ENCODE measurements at regions not wholly inside any gene's neighbourhood (a gene's known extent, or its start where the extent isn't known, plus 50 kb on each side); places are given as distances from the start of the nearest gene placed in this dataset.

GRCh38 chr12:68102731-68103130 is 56.8 kb downstream of the IFNG start:
- Histone ChIP-seq H3K4me1 (peaks cover 11% of the 10 kb centered on the region), H3K36me3 (ENCODE audit: control insufficient read depth, insufficient read depth, low read length) (no peaks in the 10 kb centered on the region), H3K27me3 (replicated peaks; ENCODE audit: control insufficient read depth, insufficient read depth, low read length) (no peaks in the 10 kb centered on the region), H3K9me3 (no peaks in the 10 kb centered on the region), H3K4me3 (ENCODE audit: low read depth, low read length) (no peak overlapping the region)
- no peak for TF ChIP-seq CTCF (IDR thresholded peaks at IDR 0.05; ENCODE audit: insufficient read depth in 1 of 2, low read depth in 1 of 2, low read length in 1 of 2, severe bottlenecking in 1 of 2, unreplicated experiment in 1 of 2)
- Mint-ChIP-seq H3K27me3 (ENCODE audit: insufficient read depth, unreplicated experiment) (no peaks in the 10 kb centered on the region), H3K36me3 (ENCODE audit: insufficient read depth, unreplicated experiment) (peaks cover 5% of the 10 kb centered on the region), H3K4me3 (ENCODE audit: unreplicated experiment) (no peak overlapping the region), H3K4me1 (ENCODE audit: low read depth, unreplicated experiment) (peaks cover 11% of the 10 kb centered on the region), H3K9me3 (ENCODE audit: unreplicated experiment) (peaks cover 9% of the 10 kb centered on the region), H3K27ac (ENCODE audit: unreplicated experiment) (no peak overlapping the region)
- intact Hi-C loops (cut with micrococcal nuclease; ENCODE audit: unreplicated experiment) = loop anchor here (2.0 kb wide), 1 partner anchor 28 kb away; no protein-coding TSS in a partner anchor
- ChIA-PET CTCF (no interaction called here), POLR2A (no interaction called here)
- no peak for DNase-seq
- BruUV-seq (replicated peaks) = no TSS peak

GRCh38 chr12:68102163-68102562 is 57.4 kb downstream of the IFNG start:
- CTCF ChIA-PET = no interaction called here

GRCh38 chr12:68100241-68100640 is 59.3 kb downstream of the IFNG start:
- Mint-ChIP-seq H3K4me3 (ENCODE audit: unreplicated experiment) (no peak overlapping the region), H3K27me3 (ENCODE audit: insufficient read depth, unreplicated experiment) (no peaks in the 10 kb centered on the region), H3K27ac (ENCODE audit: unreplicated experiment) (no peak overlapping the region), H3K4me1 (ENCODE audit: low read depth, unreplicated experiment) (peaks cover 11% of the 10 kb centered on the region), H3K36me3 (ENCODE audit: insufficient read depth, unreplicated experiment) (peaks cover 5% of the 10 kb centered on the region), H3K9me3 (ENCODE audit: unreplicated experiment) (peaks cover 9% of the 10 kb centered on the region)
- intact Hi-C loops (cut with micrococcal nuclease; ENCODE audit: unreplicated experiment) = no loop called here
- no peaks in the 10 kb centered on the region for H3K9me3 ChIP-seq
- ChIA-PET POLR2A (no interaction called here), CTCF (no interaction called here)
- H3K27me3 ChIP-seq (replicated peaks; ENCODE audit: control insufficient read depth, insufficient read depth, low read length) = no peaks in the 10 kb centered on the region
- BruUV-seq (replicated peaks) = no TSS peak
- no peak for DNase-seq
- H3K4me3 ChIP-seq (ENCODE audit: low read depth, low read length) = no peak overlapping the region
- H3K4me1 ChIP-seq = peaks cover 11% of the 10 kb centered on the region
- TF ChIP-seq CTCF (IDR thresholded peaks at IDR 0.05; ENCODE audit: insufficient read depth in 1 of 2, low read depth in 1 of 2, low read length in 1 of 2, severe bottlenecking in 1 of 2, unreplicated experiment in 1 of 2) = no peak
- no peaks in the 10 kb centered on the region for H3K36me3 ChIP-seq (ENCODE audit: control insufficient read depth, insufficient read depth, low read length)

More at GRCh38 chr12:68102163-68102562, 57.4 kb downstream of the IFNG start:
- TF ChIP-seq CTCF (IDR thresholded peaks at IDR 0.05; ENCODE audit: insufficient read depth in 1 of 2, low read depth in 1 of 2, low read length in 1 of 2, severe bottlenecking in 1 of 2, unreplicated experiment in 1 of 2) = no peak
- Histone ChIP-seq H3K36me3 (ENCODE audit: control insufficient read depth, insufficient read depth, low read length) (no peaks in the 10 kb centered on the region), H3K9me3 (no peaks in the 10 kb centered on the region), H3K4me1 (peaks cover 11% of the 10 kb centered on the region), H3K4me3 (ENCODE audit: low read depth, low read length) (no peak overlapping the region), H3K27me3 (replicated peaks; ENCODE audit: control insufficient read depth, insufficient read depth, low read length) (no peaks in the 10 kb centered on the region)
- H3K4me1 Mint-ChIP-seq (ENCODE audit: low read depth, unreplicated experiment) = peaks cover 11% of the 10 kb centered on the region
- no peak overlapping the region for H3K4me3 Mint-ChIP-seq (ENCODE audit: unreplicated experiment)
- intact Hi-C loops (cut with micrococcal nuclease; ENCODE audit: unreplicated experiment) = loop anchor here (2.0 kb wide), 1 partner anchor 27 kb away; no protein-coding TSS in a partner anchor
- POLR2A ChIA-PET = no interaction called here
- H3K27ac Mint-ChIP-seq (ENCODE audit: unreplicated experiment) = peak overlapping the region; percentile 45
- peaks cover 5% of the 10 kb centered on the region for H3K36me3 Mint-ChIP-seq (ENCODE audit: insufficient read depth, unreplicated experiment)
- peaks cover 9% of the 10 kb centered on the region for H3K9me3 Mint-ChIP-seq (ENCODE audit: unreplicated experiment)
- DNase-seq = peak in 1 of 2 experiments; percentile 16
- no TSS peak for BruUV-seq (replicated peaks)
- H3K27me3 Mint-ChIP-seq (ENCODE audit: insufficient read depth, unreplicated experiment) = no peaks in the 10 kb centered on the region

Measured in Caco-2 (cell line).